ENCODE measurements at regions not wholly inside any gene's neighbourhood (a gene's known extent, or its start where the extent isn't known, plus 50 kb on each side); places are given as distances from the start of the nearest gene placed in this dataset.

DNA sequence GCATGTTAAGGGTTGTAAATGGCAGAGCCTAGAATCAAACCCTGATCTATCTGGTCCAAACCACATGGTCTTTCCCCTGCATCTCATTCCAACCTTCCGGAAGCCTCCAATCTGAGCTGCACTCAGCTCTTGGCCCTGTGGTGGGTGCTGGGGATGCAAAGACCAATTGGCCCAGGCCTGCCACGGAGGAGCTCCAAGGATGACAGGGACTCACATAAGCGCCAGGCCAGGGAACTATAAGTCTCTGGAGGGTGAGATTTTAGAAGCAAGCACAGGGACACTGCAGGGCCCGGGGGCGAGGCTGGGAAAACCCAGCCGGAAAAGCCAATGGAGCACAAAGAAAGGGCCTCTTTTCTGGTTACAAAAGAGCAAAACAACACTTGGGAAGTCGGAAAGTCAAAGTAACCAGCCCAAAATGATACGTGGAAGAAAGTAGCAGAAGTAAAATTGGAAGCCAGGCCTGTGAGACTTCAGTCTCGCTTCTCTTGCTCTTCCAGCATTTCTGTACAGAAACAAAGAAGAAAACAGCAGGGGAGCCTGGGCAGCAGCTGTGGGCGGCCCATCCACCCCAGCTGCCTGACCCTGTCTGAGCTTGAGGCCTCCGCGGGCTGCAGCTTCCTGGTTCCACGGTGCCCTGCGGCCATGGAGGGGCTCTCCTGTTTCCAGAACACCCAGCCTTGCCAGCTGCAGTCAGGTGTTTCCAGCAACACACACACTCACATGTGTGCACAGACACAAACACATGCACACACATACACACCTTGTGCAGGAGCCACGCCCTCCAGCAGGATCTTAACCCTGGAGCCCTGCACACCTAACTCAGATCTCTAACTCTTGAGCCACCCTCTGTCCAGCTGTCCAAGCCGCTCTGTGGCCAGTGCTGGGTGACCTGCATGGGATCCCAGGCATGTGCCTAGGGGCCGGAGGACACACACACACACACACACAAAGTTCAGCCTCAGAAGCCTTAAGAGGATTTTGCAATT lies 178.2 kb downstream of the BCL11B start:
- Histone ChIP-seq H3K36me3 (ENCODE audit: control insufficient read depth in 1 of 2, insufficient read depth in 2 of 2, low read length in 2 of 2) (no peaks in the 10 kb centered on the region), H3K4me1 (ENCODE audit: control insufficient read depth in 1 of 2, insufficient read depth in 2 of 2, low read length in 2 of 2) (no peaks in the 10 kb centered on the region), H3K27me3 (ENCODE audit: low read depth, low read length) (no peaks in the 10 kb centered on the region), H3K27ac (ENCODE audit: low read length) (no peak overlapping the region), H3K4me3 (ENCODE audit: low read depth in 1 of 2, low read length in 2 of 2) (no peak overlapping the region), H3K9me3 (ENCODE audit: control insufficient read depth in 1 of 2, low read length in 2 of 2) (no peaks in the 10 kb centered on the region)

DNA sequence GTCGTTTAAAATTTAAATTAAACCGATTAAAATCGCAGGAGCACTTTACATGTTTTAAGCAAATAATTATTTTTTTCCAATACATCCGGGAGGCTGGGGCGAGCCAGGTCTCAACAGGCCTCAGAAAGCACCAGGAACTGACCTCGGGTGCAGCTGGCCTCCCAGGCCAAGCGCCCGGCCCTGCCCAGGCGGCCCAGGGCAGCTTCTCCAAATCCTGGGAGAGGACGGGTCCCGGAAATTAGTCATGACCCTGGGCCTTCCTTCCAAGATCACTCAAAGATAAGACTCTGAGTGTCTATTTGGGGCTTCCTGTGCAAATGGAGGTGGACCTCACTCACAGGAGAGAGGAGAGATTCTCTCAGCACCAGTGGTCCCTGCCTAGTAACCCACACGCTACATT lies 177.1 kb downstream of the BCL11B start:
- Histone ChIP-seq H3K9me3 (ENCODE audit: control insufficient read depth in 1 of 2, low read length in 2 of 2) (no peaks in the 10 kb centered on the region), H3K36me3 (ENCODE audit: control insufficient read depth in 1 of 2, insufficient read depth in 2 of 2, low read length in 2 of 2) (no peaks in the 10 kb centered on the region), H3K4me1 (ENCODE audit: control insufficient read depth in 1 of 2, insufficient read depth in 2 of 2, low read length in 2 of 2) (no peaks in the 10 kb centered on the region), H3K27ac (ENCODE audit: low read length) (no peak overlapping the region), H3K4me3 (ENCODE audit: low read depth in 1 of 2, low read length in 2 of 2) (no peak overlapping the region), H3K27me3 (ENCODE audit: low read depth, low read length) (no peaks in the 10 kb centered on the region)

DNA sequence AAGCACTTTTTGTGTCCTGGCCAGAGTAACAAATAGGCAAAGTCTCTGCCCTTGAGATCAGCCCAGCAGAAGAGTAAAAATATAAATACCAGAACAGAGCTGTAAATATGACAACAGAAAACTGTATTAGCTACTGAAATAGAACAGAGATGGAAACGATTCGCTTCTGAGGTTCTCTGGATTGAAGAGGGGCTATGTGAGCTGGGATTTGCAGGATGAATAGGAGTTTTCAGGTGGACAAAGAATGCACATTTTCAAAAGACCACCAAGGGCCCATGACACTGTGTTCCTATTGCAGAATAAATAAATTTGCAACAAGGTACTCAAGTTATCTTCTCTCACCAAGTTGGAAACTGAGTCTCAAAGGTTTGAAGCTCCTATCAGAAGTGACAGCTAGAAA lies 176.6 kb downstream of the BCL11B start:
- Histone ChIP-seq H3K36me3 (ENCODE audit: control insufficient read depth in 1 of 2, insufficient read depth in 2 of 2, low read length in 2 of 2) (no peaks in the 10 kb centered on the region), H3K9me3 (ENCODE audit: control insufficient read depth in 1 of 2, low read length in 2 of 2) (no peaks in the 10 kb centered on the region), H3K4me1 (ENCODE audit: control insufficient read depth in 1 of 2, insufficient read depth in 2 of 2, low read length in 2 of 2) (no peaks in the 10 kb centered on the region), H3K4me3 (ENCODE audit: low read depth in 1 of 2, low read length in 2 of 2) (no peak overlapping the region), H3K27ac (ENCODE audit: low read length) (no peak overlapping the region), H3K27me3 (ENCODE audit: low read depth, low read length) (no peaks in the 10 kb centered on the region)

DNA sequence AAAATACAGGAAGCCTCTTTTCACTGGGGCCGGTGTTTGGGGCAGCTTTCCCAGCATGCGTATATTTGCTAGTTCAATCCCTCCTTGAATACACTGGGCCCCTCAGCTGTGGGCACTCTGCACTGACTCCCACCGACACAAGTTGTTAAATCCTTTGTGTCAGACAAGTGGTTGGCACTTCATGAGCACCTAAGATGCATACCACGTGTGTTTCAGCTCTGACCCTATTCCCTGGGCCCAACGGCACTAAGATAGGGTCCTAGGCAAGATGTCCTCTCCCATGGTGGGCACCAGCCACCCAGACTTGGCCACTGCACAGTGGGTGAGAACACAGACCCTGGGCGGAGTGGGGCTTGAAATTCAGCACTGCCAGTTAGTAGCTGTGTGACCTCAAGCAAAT lies 173.8 kb downstream of the BCL11B start:
- H3K9me3 ChIP-seq (ENCODE audit: control insufficient read depth in 1 of 2, low read length in 2 of 2), result no peaks in the 10 kb centered on the region
- no peaks in the 10 kb centered on the region for H3K36me3 ChIP-seq (ENCODE audit: control insufficient read depth in 1 of 2, insufficient read depth in 2 of 2, low read length in 2 of 2)
- H3K4me1 ChIP-seq (ENCODE audit: control insufficient read depth in 1 of 2, insufficient read depth in 2 of 2, low read length in 2 of 2), result no peaks in the 10 kb centered on the region
- no peak overlapping the region for H3K27ac ChIP-seq (ENCODE audit: low read length)
- no peak overlapping the region for H3K4me3 ChIP-seq (ENCODE audit: low read depth in 1 of 2, low read length in 2 of 2)
- no peaks in the 10 kb centered on the region for H3K27me3 ChIP-seq (ENCODE audit: low read depth, low read length)

DNA sequence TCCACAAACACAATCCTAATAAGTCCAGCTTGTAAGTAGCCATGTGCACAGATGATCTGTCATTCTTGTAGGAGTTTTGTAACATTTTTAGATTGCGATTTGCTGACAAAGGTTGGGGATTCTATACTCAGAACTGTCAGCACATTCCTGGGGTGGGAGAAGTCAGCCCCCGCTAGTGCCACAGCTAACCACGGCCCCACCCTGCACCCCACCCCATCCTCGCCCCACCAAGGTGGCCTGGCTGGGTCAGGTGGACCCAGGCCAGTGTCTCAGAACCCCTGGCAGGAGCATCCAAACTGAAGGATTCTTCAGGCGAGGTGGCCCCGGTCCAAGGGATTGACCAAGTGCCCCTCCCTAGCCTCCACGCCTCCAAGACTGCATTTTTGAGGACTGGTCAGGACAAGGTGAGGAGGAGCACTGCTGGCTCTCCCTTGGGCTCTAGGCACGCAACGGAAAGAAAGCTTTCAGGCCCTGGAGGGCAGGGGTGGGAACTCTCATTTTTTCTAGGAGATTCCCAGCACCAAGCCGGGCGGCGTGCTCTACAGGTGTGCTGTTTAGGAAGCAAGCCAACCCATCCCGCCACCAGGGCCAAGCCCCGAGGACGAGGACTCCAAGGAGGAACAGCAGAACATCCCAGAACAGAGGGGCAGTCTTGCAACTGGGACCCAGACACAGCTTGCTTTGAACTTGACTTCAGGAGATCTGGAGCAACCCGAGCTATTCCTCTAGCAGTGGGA lies 172.8 kb downstream of the BCL11B start:
- Histone ChIP-seq H3K9me3 (ENCODE audit: control insufficient read depth in 1 of 2, low read length in 2 of 2) (no peaks in the 10 kb centered on the region), H3K4me1 (ENCODE audit: control insufficient read depth in 1 of 2, insufficient read depth in 2 of 2, low read length in 2 of 2) (no peaks in the 10 kb centered on the region), H3K27me3 (ENCODE audit: low read depth, low read length) (no peaks in the 10 kb centered on the region), H3K36me3 (ENCODE audit: control insufficient read depth in 1 of 2, insufficient read depth in 2 of 2, low read length in 2 of 2) (no peaks in the 10 kb centered on the region), H3K27ac (ENCODE audit: low read length) (no peak overlapping the region), H3K4me3 (ENCODE audit: low read depth in 1 of 2, low read length in 2 of 2) (no peak overlapping the region)

DNA sequence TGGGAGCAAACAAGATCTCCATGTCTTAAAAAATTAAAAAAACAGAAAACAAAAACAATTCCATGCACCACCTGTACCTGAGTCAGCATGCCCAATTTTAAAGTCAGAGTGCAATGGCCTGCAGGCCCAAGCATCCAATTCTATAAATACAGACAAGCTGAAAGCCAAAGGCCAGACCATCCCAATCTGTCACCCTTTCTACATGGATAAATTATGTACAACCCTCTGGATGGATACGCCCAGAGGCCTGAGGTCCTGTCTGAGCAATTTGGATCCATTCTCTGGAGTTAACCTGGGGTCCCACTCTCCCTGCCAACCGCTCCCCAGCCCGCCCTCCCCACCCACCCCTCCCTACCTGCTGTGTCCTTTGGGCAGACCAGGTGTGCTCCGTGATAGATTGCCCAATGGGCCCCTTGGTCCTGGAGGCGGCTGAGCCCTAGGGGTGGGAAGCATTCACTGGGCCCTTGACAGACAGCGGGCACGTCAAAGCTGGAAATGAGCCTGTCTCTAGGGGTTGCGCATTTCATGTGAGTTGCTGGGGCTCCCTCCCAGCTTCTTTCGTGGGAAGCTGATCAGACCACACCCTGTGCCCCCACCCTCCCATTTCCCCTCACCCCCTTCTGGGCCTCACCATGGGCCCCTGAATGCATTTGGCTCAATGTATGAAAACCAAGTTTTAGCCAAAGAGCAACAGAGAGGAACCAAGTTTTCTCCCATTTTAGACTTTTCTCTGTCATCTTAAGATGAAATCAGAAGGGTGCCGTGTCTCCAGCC lies 171.3 kb downstream of the BCL11B start:
- H3K4me1 ChIP-seq (ENCODE audit: control insufficient read depth in 1 of 2, insufficient read depth in 2 of 2, low read length in 2 of 2), result no peaks in the 10 kb centered on the region
- peaks cover 0 to 10% of the 10 kb centered on the region in 2 donors for H3K9me3 ChIP-seq (ENCODE audit: control insufficient read depth in 1 of 2, low read length in 2 of 2)
- no peaks in the 10 kb centered on the region for H3K36me3 ChIP-seq (ENCODE audit: control insufficient read depth in 1 of 2, insufficient read depth in 2 of 2, low read length in 2 of 2)
- no peaks in the 10 kb centered on the region for H3K27me3 ChIP-seq (ENCODE audit: low read depth, low read length)
- no peak overlapping the region for H3K4me3 ChIP-seq (ENCODE audit: low read depth in 1 of 2, low read length in 2 of 2)
- no peak overlapping the region for H3K27ac ChIP-seq (ENCODE audit: low read length)

DNA sequence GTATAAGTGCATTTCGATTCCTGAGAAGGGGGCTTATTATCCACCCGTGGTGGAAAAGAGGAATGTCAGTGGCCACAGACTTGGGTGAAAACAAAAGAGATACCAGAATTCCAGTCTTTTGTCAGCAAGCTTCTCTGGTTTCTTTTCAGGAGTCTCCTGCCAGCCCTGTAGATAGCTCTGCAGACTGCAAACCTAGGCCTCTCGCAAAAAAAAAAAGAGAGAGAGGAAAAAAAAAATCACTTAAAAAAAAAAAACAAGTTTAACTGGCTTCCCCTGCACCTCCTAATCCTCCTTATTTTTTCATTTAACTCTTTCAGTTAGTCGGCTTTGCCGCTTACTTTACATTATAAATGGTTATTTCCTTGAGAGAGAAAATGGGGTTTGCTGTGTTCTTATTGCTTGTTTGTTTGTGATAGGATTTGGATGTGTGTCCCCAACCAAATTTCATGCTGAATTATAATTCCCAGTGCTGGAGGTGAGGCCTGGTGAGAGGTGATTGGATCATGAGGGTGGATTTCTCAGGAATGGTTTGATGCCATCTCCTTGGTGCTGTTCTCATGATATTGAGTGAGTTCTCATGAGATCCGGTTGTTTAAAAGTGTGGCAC lies 170.0 kb downstream of the BCL11B start:
- Histone ChIP-seq H3K36me3 (ENCODE audit: control insufficient read depth in 1 of 2, insufficient read depth in 2 of 2, low read length in 2 of 2) (no peaks in the 10 kb centered on the region), H3K27ac (ENCODE audit: low read length) (no peak overlapping the region), H3K9me3 (ENCODE audit: control insufficient read depth in 1 of 2, low read length in 2 of 2) (peaks cover 0 to 11% of the 10 kb centered on the region in 2 donors), H3K27me3 (ENCODE audit: low read depth, low read length) (no peaks in the 10 kb centered on the region), H3K4me3 (ENCODE audit: low read depth in 1 of 2, low read length in 2 of 2) (no peak overlapping the region), H3K4me1 (ENCODE audit: control insufficient read depth in 1 of 2, insufficient read depth in 2 of 2, low read length in 2 of 2) (no peaks in the 10 kb centered on the region)

DNA sequence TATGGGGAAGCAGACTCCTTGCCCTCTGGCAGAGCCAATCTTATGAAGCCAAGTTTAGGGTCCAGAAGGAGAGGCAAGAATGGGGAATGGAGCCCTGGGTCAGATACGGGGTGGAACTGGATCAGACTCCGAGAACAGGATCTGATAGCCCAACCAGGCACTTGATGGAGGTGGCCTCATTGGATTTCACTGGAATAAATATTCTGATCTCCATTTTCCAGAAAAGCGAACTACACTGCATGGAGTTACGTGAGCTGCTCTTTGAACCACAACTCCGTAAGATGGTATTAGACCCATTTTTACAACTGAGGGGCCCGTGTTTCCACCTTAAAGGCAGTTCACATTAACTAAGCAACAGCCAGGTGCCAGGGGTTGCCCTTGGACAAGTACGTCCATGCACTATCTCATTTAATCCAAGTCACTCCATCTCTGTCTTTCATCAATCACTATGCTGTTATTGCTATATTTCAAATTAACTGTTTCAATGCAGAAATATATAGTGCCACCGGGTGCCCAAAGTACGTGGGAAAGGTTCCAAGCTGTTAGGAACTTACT lies 155.2 kb downstream of the BCL11B start:
- H3K27ac ChIP-seq (ENCODE audit: low read length), result no peak overlapping the region
- H3K27me3 ChIP-seq (ENCODE audit: low read depth, low read length), result peaks cover 13% of the 10 kb centered on the region

DNA sequence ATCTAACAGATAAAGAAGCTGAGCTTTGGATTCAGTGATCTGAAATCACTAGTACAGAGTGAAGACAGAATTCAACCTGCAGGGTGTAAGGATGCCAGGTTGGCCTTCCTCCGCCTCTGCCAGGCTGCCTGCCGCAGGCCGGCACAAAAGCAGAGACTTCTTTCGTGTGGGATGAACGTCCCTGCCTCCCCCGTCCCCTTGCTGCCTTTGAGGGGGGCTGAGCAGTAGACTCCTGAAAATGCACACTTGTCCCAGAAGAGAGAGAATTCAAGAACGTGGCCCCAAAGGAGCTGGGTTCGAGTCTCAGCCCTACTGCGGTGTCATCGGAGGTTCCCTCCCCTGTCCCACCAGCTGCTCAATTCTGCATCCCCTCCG lies 154.3 kb downstream of the BCL11B start:
- peaks cover 13% of the 10 kb centered on the region for H3K27me3 ChIP-seq (ENCODE audit: low read depth, low read length)
- no peak overlapping the region for H3K27ac ChIP-seq (ENCODE audit: low read length)
- H3K4me1 ChIP-seq (ENCODE audit: control insufficient read depth in 1 of 2, insufficient read depth in 2 of 2, low read length in 2 of 2), result no peaks in the 10 kb centered on the region
- H3K4me3 ChIP-seq (ENCODE audit: low read depth in 1 of 2, low read length in 2 of 2), result no peak overlapping the region
- no peaks in the 10 kb centered on the region for H3K36me3 ChIP-seq (ENCODE audit: control insufficient read depth in 1 of 2, insufficient read depth in 2 of 2, low read length in 2 of 2)
- H3K9me3 ChIP-seq (ENCODE audit: control insufficient read depth in 1 of 2, low read length in 2 of 2), result no peaks in the 10 kb centered on the region

More for the DNA sequence above, 155.2 kb downstream of the BCL11B start:
- Histone ChIP-seq H3K4me3 (ENCODE audit: low read depth in 1 of 2, low read length in 2 of 2) (no peak overlapping the region), H3K4me1 (ENCODE audit: control insufficient read depth in 1 of 2, insufficient read depth in 2 of 2, low read length in 2 of 2) (no peaks in the 10 kb centered on the region), H3K36me3 (ENCODE audit: control insufficient read depth in 1 of 2, insufficient read depth in 2 of 2, low read length in 2 of 2) (no peaks in the 10 kb centered on the region), H3K9me3 (ENCODE audit: control insufficient read depth in 1 of 2, low read length in 2 of 2) (no peaks in the 10 kb centered on the region)

DNA sequence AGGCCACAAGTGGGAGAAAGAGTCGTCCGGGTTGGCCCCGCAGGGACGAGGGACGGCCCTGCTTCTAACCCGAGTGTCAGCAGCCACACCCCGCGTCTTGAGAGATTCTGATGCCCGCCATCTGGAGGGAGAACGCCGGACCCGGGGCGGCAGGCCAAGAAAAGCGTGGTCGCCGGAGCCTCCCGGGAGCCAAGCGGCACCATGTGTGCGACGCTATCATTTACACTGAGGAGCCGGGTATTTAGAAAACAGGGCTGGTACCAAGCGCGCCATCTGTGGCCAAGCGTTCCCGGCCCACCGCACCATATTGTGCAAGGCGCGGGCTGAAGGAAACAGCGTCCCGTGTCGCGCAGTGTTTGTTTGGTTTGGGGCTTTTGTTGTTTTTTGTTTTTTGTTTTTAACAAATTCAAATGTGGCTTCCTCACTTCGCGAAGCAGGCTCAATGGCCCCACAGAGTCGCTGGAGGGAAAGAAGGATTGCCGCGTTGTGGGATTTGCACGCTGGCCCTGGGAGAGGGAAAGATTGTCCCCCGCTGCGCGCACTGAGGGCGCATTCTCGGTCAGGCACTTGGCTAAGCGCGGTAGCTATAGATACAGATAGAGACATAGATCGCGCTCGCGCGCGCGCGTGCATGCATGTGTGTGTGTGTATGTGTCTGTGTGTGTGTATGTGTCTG lies 153.8 kb downstream of the BCL11B start:
- H3K4me1 ChIP-seq (ENCODE audit: control insufficient read depth in 1 of 2, insufficient read depth in 2 of 2, low read length in 2 of 2), result no peaks in the 10 kb centered on the region
- no peaks in the 10 kb centered on the region for H3K36me3 ChIP-seq (ENCODE audit: control insufficient read depth in 1 of 2, insufficient read depth in 2 of 2, low read length in 2 of 2)
- H3K27ac ChIP-seq (ENCODE audit: low read length), result no peak overlapping the region
- H3K4me3 ChIP-seq (ENCODE audit: low read depth in 1 of 2, low read length in 2 of 2), result no peak overlapping the region
- H3K9me3 ChIP-seq (ENCODE audit: control insufficient read depth in 1 of 2, low read length in 2 of 2), result no peaks in the 10 kb centered on the region
- peaks cover 13% of the 10 kb centered on the region for H3K27me3 ChIP-seq (ENCODE audit: low read depth, low read length)

Data from muscle layer of duodenum (tissue), 2 donors.